ENCODE measurements at regions not wholly inside any gene's neighbourhood (a gene's known extent, or its start where the extent isn't known, plus 50 kb on each side); places are given as distances from the start of the nearest gene placed in this dataset.

- H3K4me1 ChIP-seq = no peaks in the 10 kb centered on the region
- H3K9me3 ChIP-seq = no peaks in the 10 kb centered on the region
- no peaks in the 10 kb centered on the region for H3K36me3 ChIP-seq
- H3K27ac ChIP-seq = no peak overlapping the region
- no peaks in the 10 kb centered on the region for H3K27me3 ChIP-seq
- intact Hi-C loops (cut with DNase I) = no loop called here
- 73% methylated on average over 9 of the region's 9 CpGs for WGBS (ENCODE audit: insufficient coverage, low coverage, low lambda C conversion rate, missing lambda C conversion rate)
- TF ChIP-seq POLR2A (IDR thresholded peaks at IDR 0.05) = no peak
- no peak for TF ChIP-seq CTCF (IDR thresholded peaks at IDR 0.05)
- no peak overlapping the region for H3K4me3 ChIP-seq
- ATAC-seq = no peak
- no peak for DNase-seq
Observed at GRCh38 chr7:67435894-67436535, 439.4 kb downstream of the TYW1 start.

DNA sequence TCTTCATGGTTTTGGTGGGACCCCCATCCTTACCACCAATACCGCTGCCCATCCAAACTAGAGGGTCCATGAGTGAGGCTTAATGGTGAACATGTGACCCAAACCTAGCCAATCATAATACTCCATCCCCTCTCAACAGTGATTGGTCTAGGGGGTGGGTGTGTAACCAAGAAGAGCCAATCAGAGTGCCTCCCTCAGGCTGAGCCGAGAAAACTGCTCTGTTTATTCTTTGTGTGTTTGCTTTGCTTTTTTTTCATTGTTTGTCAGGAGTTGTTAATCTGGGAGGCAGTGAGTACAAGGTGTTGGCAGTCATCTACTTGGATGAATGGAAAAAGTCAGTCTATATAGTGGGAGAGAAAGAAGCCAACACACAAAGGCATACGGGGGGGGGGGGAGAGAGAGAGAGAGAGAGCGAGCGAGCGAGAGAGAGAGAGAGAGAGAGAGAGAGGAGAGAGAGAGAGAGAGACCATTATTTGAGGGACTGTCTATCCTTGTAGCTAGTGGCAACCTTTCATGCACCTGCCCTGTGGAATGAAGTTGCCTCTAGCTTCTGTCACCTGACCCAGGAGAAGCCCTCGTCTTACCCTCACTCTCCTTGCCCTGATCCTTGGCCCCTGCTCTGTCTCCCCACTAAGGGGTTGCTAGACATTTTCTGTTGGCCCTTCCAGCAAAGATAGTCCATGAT, 441.7 kb downstream of the TYW1 start:
- ATAC-seq = no peak
- H3K9me3 ChIP-seq = no peaks in the 10 kb centered on the region

DNA sequence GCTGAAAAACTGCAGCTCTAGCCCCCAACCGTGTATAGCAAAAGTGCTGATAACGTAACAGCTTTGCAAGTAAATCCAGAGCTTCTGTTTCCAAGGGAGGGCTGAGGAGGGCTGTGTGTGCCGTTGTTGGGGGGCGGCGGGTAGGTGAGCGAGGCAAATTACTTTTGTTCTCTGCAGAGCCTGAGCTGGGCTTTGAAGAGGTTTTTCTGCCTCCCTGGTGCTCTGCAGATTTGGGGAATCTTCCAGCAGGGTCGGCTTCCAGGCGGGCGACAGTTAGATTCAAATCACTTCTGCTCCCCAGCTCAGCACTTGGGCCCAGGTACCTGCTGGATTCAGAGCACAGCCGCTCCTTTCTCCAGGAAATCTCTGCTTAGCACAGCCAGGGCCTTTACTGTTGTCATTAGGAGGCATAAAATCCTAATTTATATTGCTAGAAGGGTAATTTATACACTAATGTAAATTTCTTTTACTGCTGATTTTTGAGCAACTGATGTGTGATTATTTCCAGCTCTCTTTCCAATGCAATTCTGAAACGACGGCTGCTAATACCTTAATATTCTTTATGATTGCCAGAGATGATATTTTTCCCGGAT, 442.4 kb downstream of the TYW1 start:
- H3K9me3 ChIP-seq = no peaks in the 10 kb centered on the region
- no peaks in the 10 kb centered on the region for H3K36me3 ChIP-seq
- no peak for ATAC-seq
- H3K27me3 ChIP-seq = no peaks in the 10 kb centered on the region
- TF ChIP-seq CTCF (IDR thresholded peaks at IDR 0.05) = no peak
- no peak for TF ChIP-seq POLR2A (IDR thresholded peaks at IDR 0.05)
- intact Hi-C loops (cut with DNase I) = no loop called here
- no peak overlapping the region for H3K4me3 ChIP-seq
- 47% methylated on average over 11 of the region's 13 CpGs for WGBS (ENCODE audit: insufficient coverage, low coverage, low lambda C conversion rate, missing lambda C conversion rate)
- H3K4me1 ChIP-seq = no peaks in the 10 kb centered on the region
- DNase-seq = no peak
- no peak overlapping the region for H3K27ac ChIP-seq

More for the DNA sequence above, 441.7 kb downstream of the TYW1 start:
- WGBS (ENCODE audit: insufficient coverage, low coverage, low lambda C conversion rate, missing lambda C conversion rate) = 47% methylated on average over 5 of the region's 7 CpGs
- H3K4me1 ChIP-seq = no peaks in the 10 kb centered on the region
- no peak for TF ChIP-seq CTCF (IDR thresholded peaks at IDR 0.05)
- TF ChIP-seq POLR2A (IDR thresholded peaks at IDR 0.05) = no peak
- no peak overlapping the region for H3K4me3 ChIP-seq
- no peak for DNase-seq
- H3K27me3 ChIP-seq = no peaks in the 10 kb centered on the region
- no peaks in the 10 kb centered on the region for H3K36me3 ChIP-seq
- no peak overlapping the region for H3K27ac ChIP-seq
- intact Hi-C loops (cut with DNase I) = no loop called here

DNA sequence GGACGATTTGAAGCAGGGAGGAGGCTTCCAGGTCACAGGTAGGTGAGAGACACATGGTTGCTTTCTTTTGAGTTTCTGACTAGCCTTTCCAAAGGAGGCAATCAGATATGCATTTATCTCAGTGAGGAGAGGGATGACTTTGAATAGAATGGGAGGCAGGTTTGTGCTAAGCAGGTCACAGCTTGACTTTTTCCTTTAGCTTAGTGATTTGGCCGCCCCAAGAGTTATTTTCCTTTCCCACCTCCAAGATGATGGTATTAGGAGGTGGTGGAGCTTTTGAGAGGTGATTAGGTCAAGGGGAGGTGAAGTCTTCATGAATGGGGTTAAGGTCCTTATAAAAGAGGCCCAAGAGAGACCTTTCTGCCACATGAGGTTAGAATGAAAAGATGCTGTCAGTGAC, 443.7 kb downstream of the TYW1 start:
- H3K9me3 ChIP-seq = no peaks in the 10 kb centered on the region
- no peak overlapping the region for H3K4me3 ChIP-seq
- no peaks in the 10 kb centered on the region for H3K27me3 ChIP-seq
- H3K4me1 ChIP-seq = no peaks in the 10 kb centered on the region
- DNase-seq (no peak), ATAC-seq (no peak)
- no peaks in the 10 kb centered on the region for H3K36me3 ChIP-seq
- no peak overlapping the region for H3K27ac ChIP-seq
- WGBS (ENCODE audit: insufficient coverage, low coverage, low lambda C conversion rate, missing lambda C conversion rate) = 0% methylated on average over 2 of the region's 2 CpGs
- intact Hi-C loops (cut with DNase I) = no loop called here
- TF ChIP-seq CTCF (IDR thresholded peaks at IDR 0.05) = no peak
- TF ChIP-seq POLR2A (IDR thresholded peaks at IDR 0.05) = no peak
